GM12864 (cell line): ENCODE measurements at regions not wholly inside any gene's neighbourhood (a gene's known extent, or its start where the extent isn't known, plus 50 kb on each side); places are given as distances from the start of the nearest gene placed in this dataset.

Source experiments
- DNase-seq: peaks from one replicate; pipeline ENCODE4 v3.0.0-alpha.2; 2011; ENCODE audit warnings: low read depth
- H3K4me3 ChIP-seq: 2 replicates; pipeline ENCODE4 v1.5.1; 2011; ENCODE audit warnings: mild to moderate bottlenecking, low read depth, low read length, control low read depth
- TF ChIP-seq, protein P1 (sequence below): IDR thresholded peaks from 2 replicates; pipeline ENCODE4 v1.5.1; 2011; ENCODE audit warnings: low read depth, mild to moderate bottlenecking, moderate library complexity, low read length, control low read depth, inconsistent platforms; ENCODE audit errors: missing control alignments

DNA sequence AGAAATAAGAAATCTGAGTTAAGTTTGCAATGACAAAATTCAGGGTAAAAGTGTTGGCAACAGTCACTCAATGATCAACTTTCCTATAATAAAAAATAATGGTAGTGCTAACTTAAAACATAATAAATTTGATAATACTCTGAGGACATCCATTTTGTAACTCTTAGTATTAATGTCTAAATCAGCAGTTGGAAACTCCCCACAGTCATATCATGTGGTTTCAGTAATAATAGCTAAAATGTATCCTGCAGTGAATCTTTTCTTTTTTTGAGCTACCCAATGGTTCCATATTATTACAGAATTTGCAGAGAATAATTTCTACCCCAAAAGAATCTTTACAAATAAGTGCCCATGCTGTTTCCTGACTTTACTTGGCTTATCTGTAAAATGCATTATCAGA, 286.7 kb downstream of the PTPRC start:
- TF ChIP-seq, protein P1, sequence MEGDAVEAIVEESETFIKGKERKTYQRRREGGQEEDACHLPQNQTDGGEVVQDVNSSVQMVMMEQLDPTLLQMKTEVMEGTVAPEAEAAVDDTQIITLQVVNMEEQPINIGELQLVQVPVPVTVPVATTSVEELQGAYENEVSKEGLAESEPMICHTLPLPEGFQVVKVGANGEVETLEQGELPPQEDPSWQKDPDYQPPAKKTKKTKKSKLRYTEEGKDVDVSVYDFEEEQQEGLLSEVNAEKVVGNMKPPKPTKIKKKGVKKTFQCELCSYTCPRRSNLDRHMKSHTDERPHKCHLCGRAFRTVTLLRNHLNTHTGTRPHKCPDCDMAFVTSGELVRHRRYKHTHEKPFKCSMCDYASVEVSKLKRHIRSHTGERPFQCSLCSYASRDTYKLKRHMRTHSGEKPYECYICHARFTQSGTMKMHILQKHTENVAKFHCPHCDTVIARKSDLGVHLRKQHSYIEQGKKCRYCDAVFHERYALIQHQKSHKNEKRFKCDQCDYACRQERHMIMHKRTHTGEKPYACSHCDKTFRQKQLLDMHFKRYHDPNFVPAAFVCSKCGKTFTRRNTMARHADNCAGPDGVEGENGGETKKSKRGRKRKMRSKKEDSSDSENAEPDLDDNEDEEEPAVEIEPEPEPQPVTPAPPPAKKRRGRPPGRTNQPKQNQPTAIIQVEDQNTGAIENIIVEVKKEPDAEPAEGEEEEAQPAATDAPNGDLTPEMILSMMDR = no peak
- no peak for DNase-seq
- H3K4me3 ChIP-seq = no peak overlapping the region

DNA sequence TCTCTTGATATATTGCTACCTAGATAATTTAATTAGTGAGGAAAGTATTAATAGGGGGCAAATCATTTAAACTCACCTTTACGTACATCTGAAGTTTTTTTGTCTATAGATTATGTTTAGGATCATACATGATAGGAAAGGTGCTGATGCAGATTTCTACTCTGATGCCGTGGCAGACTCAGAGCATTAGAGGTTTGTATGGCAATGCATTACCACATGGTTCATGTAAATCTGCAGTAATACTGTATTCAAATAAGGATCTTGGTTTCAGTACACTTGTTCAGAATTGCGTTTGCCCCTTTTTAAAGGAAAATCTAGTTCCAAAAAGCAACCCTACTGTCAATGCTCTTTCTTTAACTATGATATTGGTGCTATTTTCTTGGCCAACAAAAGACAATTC, 288.3 kb downstream of the PTPRC start:
- no peak for DNase-seq
- no peak overlapping the region for H3K4me3 ChIP-seq
- TF ChIP-seq, protein P1 = no peak

DNA sequence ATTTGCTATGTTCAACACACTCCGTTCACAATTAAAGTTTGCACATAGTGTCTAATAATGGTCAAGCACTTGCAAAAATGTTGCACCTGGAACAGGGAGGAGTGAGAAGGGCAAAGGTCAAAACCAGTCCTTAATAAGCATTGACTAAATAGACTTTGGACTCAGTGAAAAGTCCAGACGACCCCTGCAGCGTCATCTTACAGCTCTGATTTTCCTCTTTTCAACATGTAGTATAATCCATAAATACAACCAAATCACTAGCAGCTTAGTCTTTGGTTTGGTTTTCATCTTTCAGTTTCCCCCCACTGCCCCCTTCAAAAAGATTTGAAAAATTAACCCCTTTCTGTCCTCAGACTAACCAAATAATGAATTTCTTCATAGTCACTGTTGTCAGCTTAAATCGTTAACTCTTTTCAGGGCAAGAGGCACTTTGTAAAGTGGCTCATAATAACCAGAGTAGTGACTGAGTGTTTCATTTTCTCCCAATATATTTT, 290.3 kb downstream of the PTPRC start:
- H3K4me3 ChIP-seq = no peak overlapping the region
- DNase-seq = no peak
- TF ChIP-seq, protein P1 = no peak

DNA sequence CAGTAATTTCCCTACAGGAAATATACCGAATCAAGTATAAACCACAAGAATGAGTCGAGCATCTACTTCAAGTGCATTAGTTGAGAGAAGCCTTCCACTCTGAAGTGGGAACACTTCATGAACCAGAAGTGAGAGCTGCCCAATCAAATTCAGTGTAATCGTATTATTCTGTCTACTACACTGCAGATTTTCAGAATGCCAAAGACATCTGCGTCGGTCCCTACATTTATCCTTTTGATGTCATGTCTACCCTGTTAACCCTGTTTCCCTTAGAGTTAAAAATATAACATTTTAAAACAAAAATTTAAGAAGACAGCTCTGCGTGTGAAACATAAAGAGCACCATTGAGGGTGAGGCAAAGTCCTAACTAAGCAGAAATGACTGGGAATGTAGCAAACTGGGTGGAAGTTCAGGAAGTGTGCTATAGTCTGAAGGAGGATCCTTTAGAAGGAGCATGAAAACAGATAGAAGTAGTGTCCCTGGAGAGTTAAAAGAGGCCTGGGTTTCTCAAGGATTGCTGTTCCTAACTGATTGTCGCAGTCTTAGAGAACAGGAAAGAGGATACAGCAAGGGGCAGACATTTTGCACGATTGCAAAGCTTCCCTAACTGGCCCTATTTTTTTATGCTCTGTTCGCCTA, 291.2 kb downstream of the PTPRC start:
- peak overlapping the region; percentile 9; the same call in 1 of the 2 replicates for H3K4me3 ChIP-seq
- TF ChIP-seq, protein P1 = no peak
- DNase-seq = no peak

DNA sequence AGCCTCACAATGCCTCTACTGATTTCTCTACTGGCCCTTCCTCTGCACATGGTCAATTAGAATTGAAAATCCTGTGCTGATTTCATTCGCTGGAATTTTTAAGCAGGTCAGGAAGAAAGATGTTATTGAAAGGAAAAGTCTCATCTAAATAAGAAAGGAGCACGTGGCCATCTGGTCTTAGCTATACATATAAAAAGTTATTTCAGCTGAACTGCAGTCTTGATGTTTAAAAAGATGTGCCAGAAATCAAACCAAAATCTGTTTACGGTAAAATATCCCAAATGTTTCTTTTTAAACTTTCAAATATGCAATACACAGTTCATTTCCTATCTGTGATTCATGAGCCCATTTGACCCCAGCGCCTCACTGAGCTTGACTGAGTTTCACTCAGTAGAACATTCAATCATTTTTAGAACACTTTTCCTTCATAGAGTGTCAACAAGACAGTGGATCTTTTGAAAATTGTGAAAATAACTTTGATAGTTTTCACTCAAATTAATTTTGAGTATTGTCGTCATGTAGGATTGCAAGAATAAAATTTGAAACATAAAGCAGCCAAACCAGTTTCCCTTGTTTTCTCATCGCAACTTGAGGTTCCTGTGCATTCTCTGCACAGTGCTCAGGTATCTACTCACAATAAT, 293.6 kb downstream of the PTPRC start:
- TF ChIP-seq, protein P1 = no peak
- DNase-seq = no peak
- no peak overlapping the region for H3K4me3 ChIP-seq

DNA sequence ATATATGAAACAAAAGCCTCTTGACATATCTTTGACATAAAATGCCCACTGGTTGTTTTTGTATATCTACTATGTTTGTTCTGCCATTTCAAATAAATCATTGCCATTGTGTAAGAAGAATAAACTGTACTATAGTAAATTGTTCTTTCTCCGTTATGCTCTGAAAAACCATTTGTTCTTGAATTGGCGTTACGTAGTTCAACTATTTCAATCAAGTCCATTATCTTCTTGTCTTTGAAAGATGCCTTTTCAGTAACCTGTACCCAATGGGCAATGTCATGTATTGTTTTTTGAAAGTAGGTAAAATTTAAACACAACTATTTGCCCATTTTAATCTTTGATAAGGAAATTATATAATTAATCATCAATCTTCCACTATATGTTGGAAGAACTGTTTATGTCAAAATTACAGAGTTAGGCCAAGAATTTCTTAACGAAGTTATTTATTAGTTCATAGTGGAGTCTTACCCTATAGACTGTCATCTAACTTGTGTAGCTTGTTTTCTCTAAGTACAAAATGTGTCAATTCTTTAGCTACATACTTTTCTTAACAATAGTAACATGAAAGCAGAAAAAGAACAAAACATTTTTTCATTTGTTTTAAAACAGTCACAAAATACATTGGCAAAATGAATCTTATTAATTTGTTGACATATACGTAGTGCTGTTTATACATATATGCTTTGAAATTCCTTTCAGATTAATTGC, 294.8 kb downstream of the PTPRC start:
- DNase-seq = no peak
- TF ChIP-seq, protein P1 = no peak
- no peak overlapping the region for H3K4me3 ChIP-seq
